ENCODE measurements at regions not wholly inside any gene's neighbourhood (a gene's known extent, or its start where the extent isn't known, plus 50 kb on each side); places are given as distances from the start of the nearest gene placed in this dataset.

DNA sequence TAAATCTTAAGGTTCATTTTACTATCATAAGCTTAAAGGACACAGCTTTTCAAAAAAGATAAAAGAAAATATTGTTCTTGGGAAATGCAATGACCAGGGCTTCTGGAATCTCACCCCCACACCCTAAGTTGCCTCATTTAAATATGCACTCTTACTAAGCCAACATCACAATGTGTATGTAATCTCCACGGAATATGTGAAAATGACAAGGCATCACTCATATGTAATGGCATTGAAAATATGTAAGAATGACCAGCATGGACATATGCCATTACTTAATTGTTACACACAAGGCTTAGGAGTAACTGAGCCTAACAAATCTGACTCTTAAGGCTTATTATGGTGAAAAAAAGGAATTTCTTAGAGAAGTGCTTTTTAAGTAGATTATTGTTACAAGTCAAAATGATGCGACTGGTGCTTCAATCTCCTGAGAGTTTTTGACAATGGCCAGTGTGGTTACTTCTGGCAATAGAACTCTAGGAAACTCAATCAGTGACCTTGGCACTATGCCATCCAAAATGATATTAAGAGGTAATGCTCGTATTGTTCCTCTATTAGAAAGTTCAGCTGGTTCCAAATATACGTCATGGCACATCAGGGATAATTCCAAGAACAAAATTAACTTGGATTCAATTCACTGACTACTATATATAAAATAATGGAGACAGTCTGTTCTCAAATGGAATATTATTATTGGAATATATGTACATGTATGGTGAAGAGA is 290.0 kb upstream of the PLSCR5 start:
- DNase-seq: no peak

DNA sequence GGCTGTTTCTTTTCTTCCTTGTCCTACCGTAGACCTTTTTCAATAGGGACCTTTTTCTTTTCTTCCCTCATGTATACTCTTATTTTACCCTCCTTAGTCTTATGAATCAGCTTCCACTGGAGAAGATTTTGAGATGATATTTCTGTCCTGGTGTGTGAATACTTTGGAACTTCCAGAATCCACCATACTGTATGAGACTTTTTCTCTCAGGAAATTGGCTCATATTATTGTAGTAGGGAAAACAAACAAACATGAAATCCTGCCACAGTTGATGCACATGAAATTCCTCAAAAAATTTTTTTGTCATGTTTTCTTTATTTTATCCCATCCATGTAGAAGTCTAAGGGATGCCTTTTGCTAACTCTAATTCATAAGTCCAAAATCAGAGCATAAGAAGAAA is 289.3 kb upstream of the PLSCR5 start:
- no peak for DNase-seq

DNA sequence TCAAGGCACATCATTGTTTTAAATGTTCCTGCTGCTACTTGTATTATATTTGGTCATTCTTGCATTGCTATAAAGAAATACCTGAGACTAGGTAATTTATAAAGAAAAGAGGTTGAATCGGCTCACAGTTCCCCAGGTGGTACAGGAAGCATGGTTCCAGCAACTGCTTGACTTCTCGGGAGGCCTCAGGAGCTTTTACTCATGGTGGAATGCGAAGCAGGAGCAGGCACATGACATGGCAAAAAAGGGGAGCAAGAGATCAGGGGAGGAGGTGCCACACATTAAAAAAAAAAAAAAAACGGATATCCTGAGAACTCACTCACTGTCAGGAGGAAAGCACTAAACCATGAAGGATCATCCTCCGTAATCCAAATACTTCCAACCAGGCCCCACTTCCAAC is 286.9 kb upstream of the PLSCR5 start:
- DNase-seq: no peak

- no peak for DNase-seq
These were observed 284.5 kb upstream of the PLSCR5 start for GRCh38 chr3:146889626-146890025.

DNA sequence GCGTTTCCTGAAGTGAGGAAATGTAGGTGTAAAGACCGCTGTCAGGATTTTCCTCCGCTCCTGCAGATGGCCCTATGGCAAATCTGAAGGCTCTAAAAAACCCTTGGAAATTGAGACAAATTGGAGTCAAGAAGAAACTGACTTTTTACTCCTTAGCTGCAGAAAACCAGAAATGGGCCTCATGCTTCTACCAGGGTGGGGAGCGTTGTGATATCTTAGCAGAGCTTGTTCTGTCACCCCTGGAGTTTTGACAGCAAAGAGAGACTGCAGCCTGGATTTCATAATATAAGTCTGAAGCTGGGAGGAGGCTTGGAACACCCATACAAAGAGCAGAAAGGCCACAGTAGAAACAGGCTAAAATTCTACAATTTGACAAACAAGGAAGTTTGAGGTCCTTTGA is 283.0 kb upstream of the PLSCR5 start:
- no peak for DNase-seq

GRCh38 chr3:146884721-146885120 is 279.6 kb upstream of the PLSCR5 start:
- DNase-seq: no peak

DNA sequence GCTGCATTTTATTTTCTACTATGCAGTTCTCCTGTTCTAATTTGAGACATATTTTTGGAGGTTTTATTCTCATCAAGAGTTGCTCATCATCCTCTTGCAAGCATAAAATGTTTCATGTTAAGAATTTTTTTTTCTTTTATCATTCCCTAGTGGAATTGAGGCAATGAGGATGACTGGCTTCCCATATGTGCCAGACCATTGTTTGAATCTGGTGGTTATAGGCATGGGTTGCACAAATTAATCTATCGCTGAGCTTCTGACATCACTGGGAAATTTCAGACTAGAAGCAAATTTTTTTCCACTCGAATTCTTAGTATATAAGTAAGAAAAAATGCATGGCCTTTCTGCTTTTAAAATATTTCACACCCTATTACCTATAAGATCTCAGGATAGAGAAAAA is 279.1 kb upstream of the PLSCR5 start:
- DNase-seq: no peak

GRCh38 chr3:146883288-146883687 is 278.1 kb upstream of the PLSCR5 start:
- DNase-seq: no peak

DNA sequence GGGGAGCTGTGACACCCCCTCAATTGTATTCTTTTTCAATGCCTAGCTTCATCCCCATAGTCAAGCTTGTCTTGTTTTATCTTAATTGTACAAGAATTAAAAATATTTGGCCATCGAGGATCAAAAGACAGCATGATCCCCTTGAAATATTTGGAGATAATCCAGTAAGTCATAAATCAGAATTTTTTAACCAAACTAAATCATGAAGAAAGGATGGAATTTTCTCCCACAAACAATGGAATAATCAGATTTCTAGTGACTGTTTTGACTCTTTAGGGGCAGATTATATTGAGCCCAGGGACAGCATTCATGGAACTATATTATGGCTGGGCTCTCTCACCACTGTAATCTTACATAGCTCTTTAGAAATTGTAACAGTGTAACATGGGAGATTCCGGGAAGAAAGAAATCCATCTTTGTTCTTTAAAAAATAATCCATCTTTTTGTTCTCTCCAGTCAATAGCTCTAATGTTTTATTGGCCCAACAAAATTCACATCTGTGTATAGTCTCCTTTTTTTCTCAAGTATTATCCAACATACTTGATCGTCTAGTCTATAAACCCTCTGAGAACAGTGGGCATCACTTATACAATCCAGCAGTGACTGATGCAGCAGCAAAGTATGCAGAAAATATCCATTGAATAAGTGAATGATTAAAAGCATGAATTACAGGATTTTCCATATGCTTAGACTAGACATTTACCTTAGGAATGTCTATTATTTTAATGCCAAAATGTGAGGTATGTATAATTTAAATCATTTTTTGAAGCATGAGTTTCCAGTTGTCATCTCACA is 277.0 kb upstream of the PLSCR5 start:
- no peak for DNase-seq

GRCh38 chr3:146881356-146881755 is 276.2 kb upstream of the PLSCR5 start:
- no peak for DNase-seq

DNA sequence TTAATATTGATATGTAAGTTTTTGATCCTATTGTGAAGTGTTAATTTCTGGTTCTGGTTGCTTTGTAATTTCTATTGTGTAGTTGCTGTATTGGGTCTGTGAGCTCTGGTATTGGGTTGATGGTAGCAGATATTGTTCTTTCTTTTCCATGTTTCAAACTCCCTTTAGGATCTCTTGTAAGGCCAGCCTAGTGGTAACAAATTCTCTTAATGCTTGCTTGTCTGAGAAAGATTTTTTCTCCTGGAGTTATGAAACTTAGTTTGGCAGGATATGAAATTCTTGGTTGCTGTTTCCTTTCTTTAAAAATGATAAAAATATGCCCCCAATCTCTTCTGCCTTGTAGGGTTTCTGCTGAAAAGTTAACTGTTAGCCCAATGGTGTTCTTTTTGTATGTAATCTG is 268.6 kb upstream of the PLSCR5 start:
- no peak for DNase-seq

GRCh38 chr3:146865175-146865755 is 260.1 kb upstream of the PLSCR5 start:
- no peak for DNase-seq

DNA sequence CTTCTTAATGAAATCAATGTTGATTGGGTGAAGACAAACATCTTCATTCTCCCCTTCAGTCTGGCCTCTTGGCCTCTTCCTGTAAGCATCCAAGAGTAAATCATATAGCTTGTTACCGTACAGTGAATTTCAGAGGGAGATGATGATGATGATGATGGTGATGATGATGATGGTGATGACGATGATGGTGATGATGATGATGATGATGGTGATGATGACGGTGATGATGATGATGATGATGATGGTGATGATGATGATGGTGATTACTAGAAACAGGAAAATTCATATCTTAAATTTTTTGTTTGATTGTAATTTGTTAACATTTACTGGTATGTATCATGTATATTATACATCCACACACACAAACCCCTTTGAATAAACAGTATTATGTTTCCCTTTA is 256.1 kb upstream of the PLSCR5 start:
- DNase-seq: no peak

- DNase-seq: no peak
These were observed 249.4 kb upstream of the PLSCR5 start for GRCh38 chr3:146854523-146854922.

DNA sequence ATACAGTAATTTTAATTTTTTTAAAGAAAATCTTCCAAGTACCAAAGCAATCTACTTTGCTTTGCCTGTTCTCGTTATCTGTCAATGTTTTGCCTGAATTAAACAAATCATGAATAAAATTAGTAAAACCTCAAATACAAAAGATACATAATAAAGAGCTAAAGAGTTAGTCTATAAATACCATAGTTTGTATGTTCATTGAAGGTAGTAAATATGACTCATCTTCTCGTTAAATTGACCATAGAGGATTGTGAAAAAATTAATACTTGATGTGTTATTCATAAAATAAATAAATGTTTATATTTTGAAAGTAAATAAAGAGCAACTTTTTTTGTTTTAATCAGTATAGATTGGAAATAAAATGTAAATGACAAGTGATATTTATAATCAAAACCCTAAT is 246.5 kb upstream of the PLSCR5 start:
- DNase-seq: no peak

GRCh38 chr3:146845361-146845760 is 240.2 kb upstream of the PLSCR5 start:
- DNase-seq: no peak

GRCh38 chr3:146843476-146843875 is 238.3 kb upstream of the PLSCR5 start:
- DNase-seq: no peak

- DNase-seq: no peak
These were observed 234.7 kb upstream of the PLSCR5 start for GRCh38 chr3:146839727-146840375.

DNA sequence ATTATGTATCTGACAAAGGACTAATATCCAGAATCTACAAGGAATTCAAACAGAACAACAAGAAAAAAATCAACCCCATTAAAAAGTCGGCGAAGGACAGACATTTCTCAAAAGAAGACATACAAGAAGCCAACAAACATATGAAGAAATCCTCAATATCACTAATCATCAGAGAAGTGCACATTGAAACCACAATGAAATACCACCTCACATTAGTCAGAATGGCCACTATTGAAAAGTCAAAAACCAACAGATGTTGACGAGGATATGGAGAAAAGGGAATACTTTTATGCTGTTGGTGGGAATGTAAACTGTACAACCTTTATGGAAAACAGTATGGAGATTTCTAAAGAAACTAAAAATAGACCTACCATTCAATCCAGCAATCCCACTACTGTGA is 233.1 kb upstream of the PLSCR5 start:
- DNase-seq: no peak

- DNase-seq: no peak
These were observed 229.8 kb upstream of the PLSCR5 start for GRCh38 chr3:146834917-146835316.

DNA sequence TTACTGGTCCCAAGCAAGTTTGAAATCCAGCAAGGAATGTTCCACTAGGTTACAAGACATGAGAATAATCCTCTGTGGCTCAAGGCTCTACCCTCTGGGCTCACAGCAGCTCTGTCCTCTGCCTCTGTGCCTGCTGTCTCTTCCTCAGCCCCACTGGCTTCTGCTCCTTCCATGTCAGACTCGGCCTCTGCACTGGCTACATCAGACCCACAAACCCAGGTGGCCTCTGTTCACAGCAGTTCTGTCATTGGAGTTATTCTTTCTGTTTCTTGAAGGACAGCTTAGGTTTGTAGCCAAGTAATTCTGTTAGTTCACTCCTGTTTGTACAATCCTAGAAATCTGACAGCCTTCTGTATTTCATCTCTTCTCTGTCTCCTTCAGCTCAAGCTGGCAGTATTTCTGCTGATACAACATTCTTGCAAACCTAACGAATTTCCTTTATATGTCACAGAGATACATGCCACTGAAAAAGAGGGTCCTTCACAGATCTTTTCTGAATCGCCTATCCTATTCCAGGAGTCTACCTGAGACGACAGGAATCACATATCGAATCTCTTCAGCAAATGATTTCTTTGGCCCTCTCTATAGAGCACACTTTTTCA is 227.8 kb upstream of the PLSCR5 start:
- no peak for DNase-seq

DNA sequence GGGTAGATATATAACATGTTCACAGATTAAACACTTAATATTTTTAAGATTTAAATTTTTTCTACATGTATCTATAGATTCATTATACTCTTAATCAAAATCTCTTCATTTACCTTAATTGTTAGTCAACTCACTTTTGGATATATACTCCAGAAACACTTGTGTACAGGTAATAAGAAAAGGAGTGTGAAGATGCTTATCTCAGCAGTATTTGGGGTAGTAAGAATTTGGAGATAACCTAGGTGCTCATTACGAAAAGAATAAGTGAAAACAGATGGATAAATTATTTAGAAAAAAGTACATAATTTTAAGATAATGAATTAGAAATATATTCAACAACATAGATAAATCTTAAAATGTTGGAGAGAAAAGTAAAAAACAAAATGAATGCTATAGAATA is 226.5 kb upstream of the PLSCR5 start:
- DNase-seq: no peak

- no peak for DNase-seq
These were observed 225.1 kb upstream of the PLSCR5 start for GRCh38 chr3:146830231-146830630.
